ENCODE measurements at regions not wholly inside any gene's neighbourhood (a gene's known extent, or its start where the extent isn't known, plus 50 kb on each side); places are given as distances from the start of the nearest gene placed in this dataset.
"Not testable (repeated sequence)": the region's sequence is repeated elsewhere in the genome, so short reads cannot be mapped to it uniquely, and the experiment has no call there.

DNA sequence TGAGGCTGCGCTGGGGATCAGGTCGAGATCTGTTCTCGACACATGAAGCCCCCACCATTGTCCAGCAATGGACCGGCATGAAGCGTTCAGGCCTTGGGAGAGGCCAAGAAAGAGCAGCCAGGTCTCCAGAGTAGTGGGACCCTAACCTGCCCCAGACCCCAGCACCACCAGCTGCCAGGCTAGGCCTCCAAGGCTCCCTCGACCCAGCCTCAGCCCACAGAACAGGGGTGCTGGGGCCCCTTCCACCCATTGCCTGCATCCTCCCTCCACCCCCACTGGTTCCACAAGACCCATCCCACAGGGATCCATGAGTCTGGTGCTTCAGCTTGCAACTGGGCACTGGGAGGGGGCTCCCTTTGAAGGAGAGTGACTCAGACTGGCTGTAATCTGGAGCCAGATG, 120.3 kb downstream of the TUBA3C start:
- no peak for DNase-seq

DNA sequence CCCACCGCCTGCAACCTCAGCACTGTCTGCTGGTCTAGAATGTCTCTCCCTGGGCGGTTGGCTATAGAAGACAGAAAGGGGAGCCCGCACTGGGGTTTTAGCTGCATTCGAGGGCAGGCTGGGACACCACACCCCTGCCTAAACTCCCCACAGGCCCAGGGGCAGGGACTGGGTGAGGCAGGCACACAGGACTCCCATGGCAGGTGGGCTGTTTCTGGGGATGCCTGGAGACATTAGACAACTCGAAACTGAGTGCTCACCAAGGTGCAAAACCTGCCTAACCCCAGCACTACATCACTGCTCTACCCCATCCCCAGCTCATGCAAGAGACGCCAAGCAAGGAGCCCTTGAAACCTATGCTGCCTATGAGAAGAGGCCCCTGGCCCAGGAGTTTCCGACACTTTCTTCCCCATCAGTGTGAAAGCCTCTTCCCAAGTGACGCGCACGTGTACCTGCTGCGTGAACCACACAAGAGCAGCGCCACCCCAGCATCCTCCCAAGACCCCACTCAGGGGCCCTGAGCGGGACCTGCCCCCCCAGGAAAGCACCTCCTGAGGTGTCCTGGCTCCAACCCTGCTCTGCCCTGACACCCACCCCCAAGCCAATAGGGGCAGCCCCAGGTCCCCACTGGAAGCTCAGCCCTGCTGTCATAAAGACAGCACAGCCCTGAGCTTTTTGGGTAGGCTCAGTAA, 121.2 kb downstream of the TUBA3C start:
- no peak for DNase-seq

DNA sequence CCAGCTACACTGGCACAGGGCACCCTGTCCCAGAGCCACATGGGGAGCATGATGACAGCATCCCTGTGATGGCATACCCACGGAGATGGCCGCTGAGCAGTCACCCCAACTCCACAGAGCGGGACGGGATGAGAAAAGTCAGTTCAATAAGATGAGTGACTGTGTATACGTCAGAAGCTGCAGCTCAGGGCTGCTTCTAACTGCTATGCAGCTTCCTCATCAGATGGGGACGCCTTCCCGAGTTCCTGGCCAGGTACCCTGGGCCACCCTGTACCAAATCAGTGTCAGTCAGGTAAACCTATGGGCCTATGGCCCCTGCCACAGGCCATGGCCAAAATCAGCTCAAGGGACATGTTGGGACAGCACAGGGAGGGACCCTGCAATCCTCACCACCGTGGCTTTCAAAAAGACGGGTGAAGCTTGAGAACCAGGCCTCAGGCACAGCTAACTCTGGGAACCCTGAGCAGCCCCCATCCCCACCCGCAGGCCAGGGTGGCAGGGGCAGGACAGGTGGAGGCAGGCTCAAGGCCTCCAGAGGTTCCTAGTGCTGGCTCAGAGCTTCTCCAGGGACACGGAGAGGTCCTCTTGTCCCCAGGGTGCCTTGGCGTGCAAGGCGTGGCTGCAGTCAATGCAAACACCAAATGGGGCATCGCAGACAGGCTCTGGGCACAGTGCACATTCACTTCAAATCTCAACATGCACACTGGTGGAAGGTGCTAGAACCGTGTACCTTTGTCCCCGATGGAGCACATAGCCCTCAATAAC, 122.4 kb downstream of the TUBA3C start:
- DNase-seq, result no peak

DNA sequence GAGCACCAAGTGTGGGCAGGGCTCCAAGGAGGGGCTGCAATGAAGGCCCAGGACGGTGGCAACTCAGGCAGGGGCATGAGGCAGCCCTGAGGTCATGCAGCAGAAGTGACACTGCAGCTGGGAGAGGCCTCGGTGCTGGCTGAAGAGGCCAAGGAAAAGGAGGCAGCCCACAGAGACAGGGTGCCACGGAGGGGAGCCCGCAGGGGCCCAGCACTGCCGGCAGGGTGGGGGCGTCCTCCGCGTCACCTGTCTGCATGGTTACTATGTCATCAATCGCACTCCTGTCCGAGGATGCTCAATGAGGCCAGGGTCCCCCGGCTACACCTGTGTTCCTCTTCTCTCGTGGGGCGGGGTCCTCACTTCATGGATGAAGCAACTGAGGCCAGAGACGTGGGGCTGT, 123.1 kb downstream of the TUBA3C start:
- no peak for DNase-seq

DNA sequence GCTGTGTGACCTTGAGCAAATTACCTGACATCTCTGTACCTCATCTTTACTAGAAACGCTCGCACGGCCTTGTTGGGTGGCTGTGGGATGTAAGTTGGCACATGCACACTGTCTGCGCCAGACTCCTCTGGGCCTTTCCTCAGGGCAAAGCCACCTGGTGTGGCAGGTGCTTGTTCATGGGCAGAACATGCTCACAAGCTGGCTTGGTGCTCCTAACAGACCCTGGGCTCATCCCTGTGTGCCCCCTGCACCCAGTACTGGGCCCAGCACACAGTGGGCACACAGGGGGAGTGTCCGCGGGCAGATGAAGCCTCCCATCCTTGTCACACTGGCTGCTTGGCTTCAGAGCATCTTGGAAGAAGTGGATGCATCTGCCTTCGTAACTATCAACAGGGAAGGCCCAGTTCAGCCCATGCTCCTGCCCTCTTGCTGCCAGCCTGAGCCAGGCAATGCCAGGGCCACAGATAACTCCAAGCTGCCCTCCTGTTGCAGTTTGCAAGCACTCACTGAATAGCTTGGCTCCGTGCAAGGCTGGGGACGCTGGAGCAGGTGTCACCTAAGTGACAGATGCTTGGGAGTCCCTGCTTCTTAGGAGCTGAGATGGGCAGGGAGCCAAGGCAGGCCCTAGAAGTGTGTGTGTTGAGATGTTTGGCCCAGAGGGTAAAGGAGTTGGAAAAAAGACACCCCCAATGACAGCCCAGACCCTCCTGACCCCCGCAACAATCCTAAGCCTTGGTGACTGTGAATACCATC, 123.9 kb downstream of the TUBA3C start:
- no peak for DNase-seq

DNA sequence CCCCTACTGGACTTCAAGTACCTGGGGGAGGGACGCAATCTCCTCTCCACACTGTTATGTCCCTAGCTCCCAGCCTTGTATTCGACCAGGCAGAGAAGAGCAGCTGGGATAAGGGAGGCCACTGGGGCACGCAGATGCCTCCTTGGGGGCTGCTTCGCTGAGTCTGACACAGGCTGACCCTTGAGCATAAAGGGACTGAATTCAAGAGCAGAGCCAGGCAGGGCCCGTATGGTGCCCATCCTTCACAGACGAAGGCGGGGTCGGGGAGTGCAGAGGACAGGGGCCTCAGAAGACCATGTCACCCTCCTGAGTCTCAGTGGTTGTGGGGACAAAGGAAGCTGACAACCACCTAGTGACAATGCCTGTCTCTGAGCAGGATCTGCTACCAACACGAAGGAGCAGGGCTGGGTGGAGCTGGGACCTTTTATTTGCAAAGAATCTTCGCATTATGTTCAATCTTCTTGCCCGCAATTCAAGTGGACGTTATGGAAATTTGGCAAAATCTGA, 124.6 kb downstream of the TUBA3C start:
- DNase-seq, result no peak

DNA sequence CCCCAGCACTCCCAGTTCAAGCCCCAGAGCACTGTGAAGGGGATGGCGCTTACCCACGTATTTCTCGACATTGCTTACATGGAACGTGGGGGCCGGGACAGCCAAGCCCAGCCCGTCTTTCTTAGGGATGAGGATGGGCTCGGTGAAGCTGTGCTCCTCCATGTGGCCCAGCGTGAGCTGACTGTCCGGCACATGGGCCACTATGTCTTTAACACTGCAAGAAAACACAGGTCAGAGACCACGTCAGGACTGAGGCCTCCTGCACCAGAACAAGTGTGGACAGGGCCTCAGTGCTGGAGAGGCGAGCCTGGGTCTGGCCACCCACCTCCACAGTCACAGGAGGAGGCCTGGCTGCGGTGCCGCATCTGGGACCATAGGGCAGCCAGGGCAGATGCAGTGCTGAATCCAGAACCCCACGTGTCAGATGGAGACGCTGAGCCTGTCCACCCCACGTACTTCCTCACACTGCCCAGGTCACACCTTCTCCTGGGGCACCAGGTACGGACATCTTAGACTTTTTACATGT, 125.2 kb downstream of the TUBA3C start:
- DNase-seq, result no peak

DNA sequence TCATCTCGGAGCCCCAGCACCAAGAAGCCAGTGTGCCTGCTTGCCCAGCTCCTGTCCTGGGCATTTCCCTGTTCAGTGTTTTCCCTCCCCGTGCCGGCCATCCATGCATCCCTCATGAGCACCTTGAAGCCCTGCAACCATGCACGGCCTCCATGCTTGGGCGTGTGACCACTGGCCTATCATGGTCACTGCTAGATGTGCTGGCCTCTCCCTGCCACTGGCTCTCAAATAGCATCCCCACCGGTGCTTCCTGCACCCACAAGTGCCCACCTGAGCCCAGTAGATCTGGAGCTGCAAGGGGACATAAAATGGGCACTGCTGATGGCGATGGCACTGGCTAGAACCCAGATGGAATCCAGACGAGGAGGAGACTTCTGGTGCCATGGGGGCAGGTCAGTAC, 126.0 kb downstream of the TUBA3C start:
- no peak for DNase-seq

DNA sequence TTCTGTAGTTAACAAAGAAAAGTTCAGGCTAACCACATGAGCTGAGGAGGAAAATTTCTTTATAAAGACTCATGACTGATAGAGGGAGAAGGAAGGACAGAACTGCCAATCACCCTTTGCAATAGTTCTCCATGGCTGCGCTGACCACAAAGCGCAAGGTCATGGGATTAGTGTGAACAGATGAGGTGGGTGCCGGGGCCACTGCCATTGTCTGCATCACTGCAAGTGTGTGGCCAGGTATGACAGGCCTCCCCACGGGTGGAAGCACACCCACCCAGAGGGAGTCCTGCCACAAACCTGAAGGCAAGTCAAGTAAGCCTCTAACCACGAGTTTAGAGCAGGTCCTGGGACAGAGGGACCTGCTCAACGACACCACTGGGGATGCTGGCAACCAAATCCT, 128.1 kb downstream of the TUBA3C start:
- no peak for DNase-seq

DNA sequence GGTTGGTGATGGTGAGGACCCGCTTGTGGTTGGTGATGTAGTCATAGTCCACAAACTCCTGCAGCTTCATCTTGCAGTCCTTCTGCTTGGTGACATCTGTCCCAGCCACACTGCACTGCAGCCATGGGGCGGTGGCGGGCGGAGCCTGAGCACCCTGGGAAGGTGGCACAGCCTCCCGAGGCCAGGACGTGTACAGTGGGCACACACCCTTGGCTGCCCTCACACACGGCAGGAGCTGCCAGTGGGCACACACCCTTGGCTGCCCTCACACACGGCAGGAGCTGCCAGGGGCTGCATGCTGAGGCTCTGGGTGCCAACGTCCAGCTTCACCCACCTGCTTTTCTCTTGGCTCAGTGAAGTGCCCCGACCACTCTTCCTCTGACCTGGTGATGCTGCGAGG, 128.7 kb downstream of the TUBA3C start:
- no peak for DNase-seq

DNA sequence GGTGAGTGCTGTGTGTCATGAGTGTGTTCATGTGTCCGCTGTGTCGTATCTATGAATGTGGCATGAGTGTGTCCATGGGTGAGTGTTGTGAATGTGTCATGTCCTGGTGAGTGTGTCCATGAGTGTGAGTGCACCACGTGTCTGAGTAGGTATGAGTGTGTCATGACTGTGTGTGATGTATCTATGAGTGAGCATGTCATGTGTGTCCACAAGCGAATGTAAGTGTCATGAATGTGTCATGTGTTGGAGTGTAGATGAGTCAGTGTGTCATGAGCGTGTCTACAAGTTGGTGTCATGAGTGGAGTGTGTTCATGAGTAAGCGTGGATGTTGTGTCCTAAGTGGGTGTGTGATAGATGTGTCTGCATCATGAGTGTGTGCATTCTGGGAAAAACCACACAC, 129.4 kb downstream of the TUBA3C start:
- DNase-seq, result no peak

DNA sequence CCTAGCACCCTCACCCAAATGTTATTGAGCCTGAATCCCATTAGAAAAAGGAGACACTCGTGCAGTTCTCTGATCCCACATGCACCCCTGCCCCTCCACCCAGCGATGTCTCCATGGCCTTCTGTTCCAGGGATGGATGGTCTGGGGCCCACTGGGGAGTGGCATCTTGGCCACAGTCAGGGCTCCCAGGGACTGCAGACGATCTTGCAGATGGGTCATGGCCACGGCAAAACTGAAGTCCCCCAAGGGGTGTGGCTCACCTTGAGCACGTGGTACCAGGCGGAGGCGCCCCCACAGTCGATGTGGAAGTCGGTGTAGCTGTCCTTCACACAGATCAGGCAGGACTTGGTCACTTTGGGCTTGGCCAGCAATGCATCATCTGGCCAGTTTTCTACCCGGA, 130.7 kb downstream of the TUBA3C start:
- DNase-seq, result no peak

DNA sequence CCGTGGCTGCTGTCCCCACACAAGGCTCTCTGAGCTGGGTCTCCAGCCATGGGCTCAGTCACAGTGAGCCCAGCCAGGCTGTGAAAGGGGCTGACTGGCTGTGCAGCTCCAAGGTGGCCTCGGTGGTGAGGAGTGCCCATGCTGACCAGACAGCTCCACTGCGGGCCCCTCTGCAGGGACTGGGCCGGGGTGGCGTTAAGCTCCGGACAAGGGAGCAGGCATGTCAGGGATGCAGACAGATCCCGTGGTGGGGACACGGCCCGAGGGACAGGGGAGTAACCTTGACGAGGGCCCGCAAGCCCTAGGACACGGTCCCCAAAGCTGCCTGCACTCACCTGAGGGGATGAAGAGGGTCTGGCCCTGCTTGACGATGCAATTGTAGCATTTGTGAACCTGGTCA, 132.0 kb downstream of the TUBA3C start:
- not testable (repeated sequence) for DNase-seq

DNA sequence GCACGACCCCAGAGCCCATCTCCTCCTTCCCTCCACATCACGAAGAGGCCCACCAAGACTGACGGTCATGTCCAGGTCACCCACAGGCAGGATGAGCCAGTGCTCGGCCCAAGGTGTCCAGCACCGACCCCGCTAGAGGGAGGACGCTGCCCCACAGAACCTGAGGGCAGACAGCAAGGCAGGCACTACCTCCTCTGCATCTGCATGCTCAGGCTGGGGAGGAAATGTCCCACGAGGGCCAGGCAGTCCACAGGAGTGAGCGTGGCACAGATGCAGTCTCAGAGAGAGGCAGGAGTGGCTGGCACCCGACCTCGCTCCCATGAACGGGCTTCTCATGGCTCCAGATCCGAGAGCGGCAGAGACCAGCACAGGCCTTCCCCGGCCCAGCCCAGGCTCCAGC, 133.2 kb downstream of the TUBA3C start:
- DNase-seq, result no peak

DNA sequence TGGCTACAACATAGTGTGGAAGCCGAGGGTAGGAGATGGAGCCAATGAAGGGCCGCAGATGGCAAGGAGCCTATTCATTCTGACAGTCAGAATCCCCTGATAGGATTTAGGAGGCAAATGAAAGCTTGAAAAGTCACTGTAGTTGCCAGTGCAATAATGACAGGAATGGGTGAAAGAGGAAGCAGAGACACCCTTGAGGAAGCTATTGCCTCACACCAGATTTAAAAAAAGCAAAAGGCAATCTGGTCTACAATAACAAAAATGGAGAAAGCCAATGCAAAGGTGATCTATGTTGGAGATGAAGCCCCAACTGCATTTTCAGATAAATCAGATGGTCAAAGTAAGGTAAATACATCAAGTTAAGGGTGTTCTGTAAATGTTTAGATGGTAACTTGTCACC, 158.5 kb downstream of the TUBA3C start:
- no peak for DNase-seq

DNA sequence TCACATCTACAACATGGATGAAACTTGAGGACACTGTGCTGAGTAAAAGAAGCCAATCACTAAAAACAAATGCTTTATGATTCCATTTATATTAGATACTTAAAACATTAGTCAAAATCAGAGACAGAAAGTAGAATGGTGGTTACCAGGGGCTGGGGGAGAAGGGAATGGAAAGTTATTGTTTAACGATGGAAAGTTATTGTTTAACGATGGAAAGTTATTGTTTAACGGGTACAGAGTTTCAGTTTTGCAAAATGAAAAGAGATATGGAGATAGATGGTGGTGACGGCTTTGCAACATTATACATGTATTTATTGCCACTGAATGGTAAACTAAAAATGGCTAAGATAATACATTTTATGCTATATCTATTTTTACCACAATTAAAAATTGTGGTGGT, 160.6 kb downstream of the TUBA3C start:
- no peak for DNase-seq

DNA sequence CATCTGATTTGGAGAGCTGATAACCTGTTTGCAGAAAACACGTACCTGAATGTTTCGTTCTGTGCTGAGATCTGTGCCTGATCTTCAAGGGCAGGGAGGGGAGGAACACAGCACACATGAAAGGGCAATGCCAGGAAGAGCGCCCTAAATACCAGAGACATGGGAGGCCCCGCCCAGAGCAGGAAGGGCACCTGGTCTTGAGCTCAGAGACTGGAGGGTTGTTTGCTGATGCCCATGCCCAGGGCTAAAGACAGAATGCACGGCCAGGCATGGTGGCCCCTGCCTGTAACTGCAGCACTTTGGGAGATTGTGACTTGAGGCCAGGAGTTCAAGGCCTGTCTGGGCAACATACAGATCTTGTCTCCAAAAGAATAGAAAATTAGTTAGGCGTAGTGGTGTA, 183.2 kb downstream of the TUBA3C start:
- no peak for DNase-seq

DNA sequence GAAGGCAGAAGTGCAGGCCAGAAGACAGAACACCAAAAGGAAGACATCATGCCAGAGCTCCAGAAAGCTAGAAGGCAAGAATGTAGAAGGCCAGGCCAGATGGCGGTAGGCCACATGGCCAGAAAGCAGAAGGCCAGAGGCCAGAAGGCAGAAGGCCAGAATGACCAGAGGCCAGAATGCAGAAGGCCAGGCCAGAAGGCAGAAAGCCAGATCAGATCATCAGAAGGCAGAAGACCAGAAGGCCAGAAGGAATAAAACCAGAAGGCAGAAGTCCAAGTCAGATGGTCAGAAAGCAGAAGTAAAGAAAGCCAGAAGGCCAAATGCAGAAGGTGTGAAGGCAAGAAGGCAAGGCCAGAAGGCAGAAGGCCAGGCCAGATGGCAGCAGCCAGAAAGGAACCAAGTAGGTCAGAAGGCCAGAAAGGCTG, 185.0 kb downstream of the TUBA3C start:
- DNase-seq, result no peak

DNA sequence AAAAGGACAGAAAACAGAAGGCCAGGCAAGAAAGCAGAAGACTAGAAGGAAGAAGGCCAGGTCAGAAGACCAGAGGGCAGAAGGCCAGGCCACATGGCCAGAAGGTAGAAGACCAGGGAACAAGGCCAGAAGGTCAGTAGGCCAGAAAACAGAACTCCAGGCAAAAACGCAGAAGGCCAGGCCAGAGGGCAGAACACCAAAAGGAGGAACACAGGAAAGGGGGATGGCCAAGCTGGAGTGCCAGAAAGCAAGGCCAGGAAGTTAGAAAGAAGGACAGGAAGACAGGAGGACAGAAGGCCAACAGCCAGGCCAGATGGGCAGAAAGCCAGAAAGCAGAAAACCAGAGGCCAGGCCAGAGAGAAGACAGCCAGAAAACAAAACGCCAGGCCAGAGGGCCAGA, 185.4 kb downstream of the TUBA3C start:
- DNase-seq, result no peak

DNA sequence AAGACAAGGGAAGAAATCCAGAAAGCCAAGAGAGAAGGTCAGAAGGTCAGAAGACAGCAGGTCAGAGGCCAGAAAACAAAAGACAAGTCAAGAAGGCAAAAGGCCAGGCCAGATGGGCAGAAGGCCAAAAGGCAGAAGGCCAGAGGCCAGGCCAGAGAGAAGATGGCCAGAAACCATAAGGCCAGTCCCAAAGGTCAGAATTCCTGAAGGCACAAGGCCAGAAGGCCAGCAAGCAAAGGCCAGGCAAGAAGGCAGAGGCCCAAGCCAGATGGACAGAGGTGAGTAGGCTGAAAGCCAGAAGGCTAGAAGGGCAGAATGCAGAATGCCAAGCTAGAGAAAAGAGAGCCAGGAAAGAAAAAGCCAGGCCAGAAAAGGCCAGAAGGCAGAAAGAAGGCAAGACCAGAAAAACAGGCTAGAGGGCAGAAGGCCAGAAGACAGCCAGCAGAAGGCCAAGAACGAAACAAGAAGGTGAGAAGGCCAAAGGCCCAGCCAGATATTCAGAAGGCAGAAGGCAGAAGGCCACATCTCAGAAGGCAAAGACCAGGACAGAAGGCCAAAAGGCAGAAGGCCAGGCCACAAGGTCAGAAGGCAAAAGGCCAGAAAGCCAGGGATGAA, 186.3 kb downstream of the TUBA3C start:
- DNase-seq, result no peak

DNA sequence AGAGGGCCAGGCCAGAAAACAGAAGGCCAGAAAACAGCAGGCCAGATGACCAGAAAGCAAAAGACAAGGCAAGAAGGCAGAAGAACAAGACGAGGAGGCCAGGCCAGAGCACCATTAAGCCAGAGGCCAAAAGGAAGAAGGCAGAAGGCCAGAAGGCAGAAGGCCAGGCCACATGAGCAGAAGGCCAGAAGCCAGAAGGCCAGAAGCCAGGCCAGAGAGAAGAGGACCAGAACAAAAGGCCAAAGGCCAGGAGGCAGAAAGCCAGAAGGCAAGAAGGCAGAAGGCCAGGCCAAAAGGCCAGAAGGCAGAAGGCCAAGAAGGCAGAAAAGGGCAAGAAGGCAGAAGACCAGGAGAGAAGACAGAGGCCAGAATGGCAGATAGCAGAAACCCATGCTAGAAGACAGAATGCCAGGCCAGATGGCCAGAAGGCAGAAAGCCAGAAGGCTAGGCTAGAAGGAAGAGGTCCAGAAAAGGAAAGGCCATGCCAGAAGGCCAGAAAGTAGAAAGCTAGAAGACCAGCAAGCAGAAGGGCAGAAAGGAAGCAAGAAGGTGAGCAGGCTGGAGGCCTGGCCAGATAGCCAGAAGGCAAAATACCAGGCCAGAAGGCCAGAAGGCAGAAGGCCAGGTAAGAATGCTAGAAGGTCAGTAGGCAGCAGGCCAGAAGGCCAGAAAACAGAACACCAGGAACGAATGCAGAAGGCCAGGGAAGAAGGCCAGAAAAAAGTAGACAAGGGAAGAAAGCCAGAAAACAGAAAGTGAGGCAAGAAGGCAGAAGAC, 187.6 kb downstream of the TUBA3C start:
- DNase-seq, result no peak

DNA sequence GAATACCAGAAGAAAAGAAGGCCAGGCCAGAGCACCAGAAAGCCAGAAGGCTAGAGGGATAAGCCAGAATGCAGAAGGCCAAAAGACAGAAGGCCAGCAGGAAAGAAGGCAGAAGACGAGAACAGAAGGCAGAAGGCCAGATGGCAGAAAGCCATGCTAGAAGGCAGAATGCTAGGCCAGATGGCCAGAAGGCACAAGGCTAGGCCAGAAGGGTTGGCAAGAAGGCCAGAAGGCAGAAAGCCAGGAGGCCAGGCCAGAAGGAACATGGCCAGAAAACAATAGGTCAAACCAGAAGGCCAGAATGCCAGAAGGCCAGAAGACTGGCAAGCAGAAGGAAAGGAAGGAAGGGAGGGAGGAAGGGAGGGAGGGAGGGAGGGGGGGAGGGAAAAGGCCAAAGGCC, 188.8 kb downstream of the TUBA3C start:
- DNase-seq, result no peak

All from NCI-H146 (cell line).